Liver (tissue), 8 donors: ENCODE measurements at regions not wholly inside any gene's neighbourhood (a gene's known extent, or its start where the extent isn't known, plus 50 kb on each side); places are given as distances from the start of the nearest gene placed in this dataset.

Source experiments
- DNase-seq: peaks from one replicate; pipeline ENCODE4 v3.0.0-alpha.2; 2017; ENCODE audit warnings: low spot score
- H3K27ac ChIP-seq, 2 donors: one replicate each; pipeline ENCODE4 v1.7.0; 2013; ENCODE audit warnings: inconsistent platforms in 2 of 2, low read length in 2 of 2, control low read depth in 1 of 2, low read depth in 1 of 2, mild to moderate bottlenecking in 1 of 2
- H3K27me3 ChIP-seq, 4 donors: one replicate each; pipeline versions ENCODE4 v1.6.1 to v1.7.0; 2013; ENCODE audit warnings: low read length in 3 of 4, inconsistent platforms in 1 of 4, mild to moderate bottlenecking in 1 of 4, moderate library complexity in 1 of 4; ENCODE audit not compliant: control insufficient read depth in 4 of 4, insufficient read depth in 4 of 4
- H3K36me3 ChIP-seq, 4 donors: one replicate each; pipeline versions ENCODE4 v1.6.1 to v1.7.0; 2013; ENCODE audit warnings: low read length in 3 of 4, mild to moderate bottlenecking in 3 of 4, low read depth in 1 of 4, moderate library complexity in 1 of 4; ENCODE audit not compliant: control insufficient read depth in 4 of 4, insufficient read depth in 3 of 4
- H3K4me1 ChIP-seq, 4 donors: one replicate each; pipeline versions ENCODE4 v1.6.1 to v1.7.0; 2013; ENCODE audit warnings: low read length in 3 of 4, mild to moderate bottlenecking in 3 of 4, moderate library complexity in 1 of 4; ENCODE audit not compliant: control insufficient read depth in 4 of 4, insufficient read depth in 4 of 4
- H3K4me3 ChIP-seq, 3 donors: one replicate each; pipeline versions ENCODE4 v1.6.1 to v1.7.0; 2013; ENCODE audit warnings: low read length in 3 of 3, control low read depth in 1 of 3, low read depth in 1 of 3, mild to moderate bottlenecking in 1 of 3
- H3K9ac ChIP-seq, 2 donors: one replicate each; pipeline ENCODE4 v1.7.0; 2013; ENCODE audit warnings: low read length in 2 of 2, mild to moderate bottlenecking in 2 of 2, moderate library complexity in 2 of 2, control low read depth in 1 of 2, low read depth in 1 of 2
- H3K9me3 ChIP-seq, 4 donors: one replicate each; pipeline versions ENCODE4 v1.6.1 to v1.7.0; 2013; ENCODE audit warnings: low read length in 3 of 4; ENCODE audit not compliant: control insufficient read depth in 4 of 4
- EGR1 ChIP-seq, 2 donors: IDR thresholded peaks; 2 replicates each; pipeline ENCODE4 v1.6.1; 2016 to 2018; ENCODE audit warnings: antibody characterized with exemption in 2 of 2, low read depth in 2 of 2
- GABPA ChIP-seq, 2 donors: IDR thresholded peaks in 1 of 2; conservative IDR thresholded peaks in 1 of 2; 2 replicates each; pipeline ENCODE4 v1.6.1; 2016; ENCODE audit warnings: antibody characterized with exemption in 2 of 2, mild to moderate bottlenecking in 1 of 2, moderate library complexity in 1 of 2
- HNF4A ChIP-seq, 2 donors: conservative IDR thresholded peaks; 2 replicates each; pipeline ENCODE4 v1.6.1; 2016; ENCODE audit warnings: antibody characterized with exemption in 2 of 2, mild to moderate bottlenecking in 2 of 2
- HNF4G ChIP-seq: IDR thresholded peaks from 2 replicates; pipeline ENCODE4 v1.6.1; 2016; ENCODE audit warnings: antibody characterized with exemption
- SP1 ChIP-seq: IDR thresholded peaks from 2 replicates; pipeline ENCODE4 v1.6.1; 2018; ENCODE audit warnings: antibody characterized with exemption, mild to moderate bottlenecking
- TAF1 ChIP-seq: conservative IDR thresholded peaks from 2 replicates; pipeline ENCODE4 v1.6.1; 2016; ENCODE audit warnings: antibody characterized with exemption, mild to moderate bottlenecking
- YY1 ChIP-seq: IDR thresholded peaks from 2 replicates; pipeline ENCODE4 v1.6.1; 2016; ENCODE audit warnings: antibody characterized with exemption, mild to moderate bottlenecking
- WGBS: extraction: QIAGEN DNeasy Blood & Tissue Kit; methylation state at CpG from one replicate; pipeline ENCODE4 v1.1.7; 2013; 5-methylcytosine and 5-hydroxymethylcytosine counted together
- TF ChIP-seq, protein P1 (sequence below): IDR thresholded peaks from 2 replicates; pipeline ENCODE4 v1.6.1; 2016; ENCODE audit warnings: antibody characterized with exemption
- TF ChIP-seq, protein P2 (sequence below): IDR thresholded peaks from 2 replicates; pipeline ENCODE4 v1.6.1; 2016; ENCODE audit warnings: antibody characterized with exemption, mild to moderate bottlenecking
- TF ChIP-seq, protein P3 (sequence below): fragments of 150-350 bp; IDR thresholded peaks from 2 replicates; pipeline ENCODE4 v1.5.1; 2017; ENCODE audit warnings: improper control_type of control experiment, low read depth, low read length; ENCODE audit not compliant: missing input control
- TF ChIP-seq, protein P4 (sequence below): IDR thresholded peaks from 2 replicates; pipeline ENCODE4 v1.6.1; 2016; ENCODE audit warnings: antibody characterized with exemption
- donor health status: healthy.
- donor health status: healthy.
- donor health status: healthy.
- donor health status: healthy.
- donor health status: healthy.

DNA sequence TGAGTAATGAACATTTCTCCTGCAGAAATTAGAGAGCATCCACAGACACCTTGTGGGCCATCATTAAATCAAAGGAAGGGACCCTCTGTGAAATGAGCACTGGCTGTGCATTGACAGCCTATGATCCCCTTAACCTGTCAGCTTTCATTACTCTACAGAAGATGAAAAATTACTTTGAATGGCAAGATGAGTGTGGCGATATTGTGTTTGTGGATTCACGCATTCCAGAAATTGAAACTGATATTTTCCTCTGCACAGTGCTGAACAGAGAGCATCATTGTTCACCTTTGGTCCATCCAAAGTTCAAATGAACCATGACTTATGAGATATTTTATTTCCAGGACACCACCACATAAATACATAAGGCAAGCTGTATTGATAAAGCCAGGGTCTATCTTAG lies 374.8 kb upstream of the ANXA10 start:
- H3K9ac ChIP-seq = no peak overlapping the region
- no peaks in the 10 kb centered on the region for H3K9me3 ChIP-seq
- H3K36me3 ChIP-seq = no peaks in the 10 kb centered on the region
- no peaks in the 10 kb centered on the region for H3K27me3 ChIP-seq
- TF ChIP-seq, protein P1, sequence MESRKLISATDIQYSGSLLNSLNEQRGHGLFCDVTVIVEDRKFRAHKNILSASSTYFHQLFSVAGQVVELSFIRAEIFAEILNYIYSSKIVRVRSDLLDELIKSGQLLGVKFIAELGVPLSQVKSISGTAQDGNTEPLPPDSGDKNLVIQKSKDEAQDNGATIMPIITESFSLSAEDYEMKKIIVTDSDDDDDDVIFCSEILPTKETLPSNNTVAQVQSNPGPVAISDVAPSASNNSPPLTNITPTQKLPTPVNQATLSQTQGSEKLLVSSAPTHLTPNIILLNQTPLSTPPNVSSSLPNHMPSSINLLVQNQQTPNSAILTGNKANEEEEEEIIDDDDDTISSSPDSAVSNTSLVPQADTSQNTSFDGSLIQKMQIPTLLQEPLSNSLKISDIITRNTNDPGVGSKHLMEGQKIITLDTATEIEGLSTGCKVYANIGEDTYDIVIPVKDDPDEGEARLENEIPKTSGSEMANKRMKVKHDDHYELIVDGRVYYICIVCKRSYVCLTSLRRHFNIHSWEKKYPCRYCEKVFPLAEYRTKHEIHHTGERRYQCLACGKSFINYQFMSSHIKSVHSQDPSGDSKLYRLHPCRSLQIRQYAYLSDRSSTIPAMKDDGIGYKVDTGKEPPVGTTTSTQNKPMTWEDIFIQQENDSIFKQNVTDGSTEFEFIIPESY = no peak
- TF ChIP-seq GABPA (IDR thresholded peaks at IDR 0.05 in 1 of 2, conservative IDR thresholded peaks at IDR 0.05 in 1 of 2) = no peak
- TF ChIP-seq HNF4A (conservative IDR thresholded peaks at IDR 0.05) = no peak
- TF ChIP-seq, protein P2, sequence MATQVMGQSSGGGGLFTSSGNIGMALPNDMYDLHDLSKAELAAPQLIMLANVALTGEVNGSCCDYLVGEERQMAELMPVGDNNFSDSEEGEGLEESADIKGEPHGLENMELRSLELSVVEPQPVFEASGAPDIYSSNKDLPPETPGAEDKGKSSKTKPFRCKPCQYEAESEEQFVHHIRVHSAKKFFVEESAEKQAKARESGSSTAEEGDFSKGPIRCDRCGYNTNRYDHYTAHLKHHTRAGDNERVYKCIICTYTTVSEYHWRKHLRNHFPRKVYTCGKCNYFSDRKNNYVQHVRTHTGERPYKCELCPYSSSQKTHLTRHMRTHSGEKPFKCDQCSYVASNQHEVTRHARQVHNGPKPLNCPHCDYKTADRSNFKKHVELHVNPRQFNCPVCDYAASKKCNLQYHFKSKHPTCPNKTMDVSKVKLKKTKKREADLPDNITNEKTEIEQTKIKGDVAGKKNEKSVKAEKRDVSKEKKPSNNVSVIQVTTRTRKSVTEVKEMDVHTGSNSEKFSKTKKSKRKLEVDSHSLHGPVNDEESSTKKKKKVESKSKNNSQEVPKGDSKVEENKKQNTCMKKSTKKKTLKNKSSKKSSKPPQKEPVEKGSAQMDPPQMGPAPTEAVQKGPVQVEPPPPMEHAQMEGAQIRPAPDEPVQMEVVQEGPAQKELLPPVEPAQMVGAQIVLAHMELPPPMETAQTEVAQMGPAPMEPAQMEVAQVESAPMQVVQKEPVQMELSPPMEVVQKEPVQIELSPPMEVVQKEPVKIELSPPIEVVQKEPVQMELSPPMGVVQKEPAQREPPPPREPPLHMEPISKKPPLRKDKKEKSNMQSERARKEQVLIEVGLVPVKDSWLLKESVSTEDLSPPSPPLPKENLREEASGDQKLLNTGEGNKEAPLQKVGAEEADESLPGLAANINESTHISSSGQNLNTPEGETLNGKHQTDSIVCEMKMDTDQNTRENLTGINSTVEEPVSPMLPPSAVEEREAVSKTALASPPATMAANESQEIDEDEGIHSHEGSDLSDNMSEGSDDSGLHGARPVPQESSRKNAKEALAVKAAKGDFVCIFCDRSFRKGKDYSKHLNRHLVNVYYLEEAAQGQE = no peak
- H3K27ac ChIP-seq = no peak overlapping the region
- no peaks in the 10 kb centered on the region for H3K4me1 ChIP-seq
- 93% methylated on average over 2 of the region's 2 CpGs for WGBS
- no peak overlapping the region for H3K4me3 ChIP-seq
- DNase-seq = no peak

DNA sequence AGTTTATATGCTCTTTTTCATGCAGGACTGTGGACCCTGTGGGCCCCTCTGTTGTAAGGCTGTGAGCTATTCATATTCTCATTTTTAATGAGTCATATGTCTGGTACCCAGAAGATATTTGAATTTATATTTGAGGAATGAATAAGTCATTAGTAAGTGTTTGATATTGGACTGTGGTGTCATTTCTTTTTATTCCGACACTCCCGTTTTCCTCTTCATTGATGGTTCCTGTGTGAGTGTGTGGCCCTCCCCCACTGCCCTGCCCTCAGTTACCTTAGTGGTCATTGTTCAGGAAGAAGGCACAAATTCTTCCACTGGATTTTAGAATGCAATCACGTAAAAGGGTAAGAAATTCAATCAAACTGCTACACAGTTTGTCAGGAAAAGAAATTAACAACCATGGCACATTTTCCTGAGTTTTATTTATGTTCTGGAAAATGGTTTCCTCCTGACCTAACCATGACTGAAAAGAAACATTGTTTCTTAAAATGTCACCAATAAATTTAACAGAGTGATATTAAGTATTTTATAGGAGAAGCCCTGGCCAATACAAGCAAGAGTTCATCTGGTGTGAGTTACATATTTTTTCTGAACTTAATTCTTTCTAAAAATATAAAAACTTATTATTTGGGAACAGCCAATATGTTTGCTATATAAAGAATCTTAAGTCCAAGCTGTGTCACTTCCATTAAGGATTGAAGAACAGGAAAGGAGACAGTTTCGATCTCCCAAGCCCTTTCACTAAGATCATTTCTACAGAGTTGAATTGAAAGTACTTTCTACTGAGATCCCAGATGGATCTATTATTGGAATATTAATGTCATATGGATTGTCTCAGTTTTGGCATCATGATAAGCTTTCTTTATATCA lies 370.5 kb upstream of the ANXA10 start:
- WGBS = 69% methylated on average over 4 of the region's 4 CpGs
- no peak overlapping the region for H3K4me3 ChIP-seq
- H3K9ac ChIP-seq = no peak overlapping the region
- no peaks in the 10 kb centered on the region for H3K27me3 ChIP-seq
- no peaks in the 10 kb centered on the region for H3K4me1 ChIP-seq
- no peaks in the 10 kb centered on the region for H3K9me3 ChIP-seq
- no peak for TF ChIP-seq HNF4A (conservative IDR thresholded peaks at IDR 0.05)
- TF ChIP-seq YY1 = no peak
- TF ChIP-seq, protein P3, sequence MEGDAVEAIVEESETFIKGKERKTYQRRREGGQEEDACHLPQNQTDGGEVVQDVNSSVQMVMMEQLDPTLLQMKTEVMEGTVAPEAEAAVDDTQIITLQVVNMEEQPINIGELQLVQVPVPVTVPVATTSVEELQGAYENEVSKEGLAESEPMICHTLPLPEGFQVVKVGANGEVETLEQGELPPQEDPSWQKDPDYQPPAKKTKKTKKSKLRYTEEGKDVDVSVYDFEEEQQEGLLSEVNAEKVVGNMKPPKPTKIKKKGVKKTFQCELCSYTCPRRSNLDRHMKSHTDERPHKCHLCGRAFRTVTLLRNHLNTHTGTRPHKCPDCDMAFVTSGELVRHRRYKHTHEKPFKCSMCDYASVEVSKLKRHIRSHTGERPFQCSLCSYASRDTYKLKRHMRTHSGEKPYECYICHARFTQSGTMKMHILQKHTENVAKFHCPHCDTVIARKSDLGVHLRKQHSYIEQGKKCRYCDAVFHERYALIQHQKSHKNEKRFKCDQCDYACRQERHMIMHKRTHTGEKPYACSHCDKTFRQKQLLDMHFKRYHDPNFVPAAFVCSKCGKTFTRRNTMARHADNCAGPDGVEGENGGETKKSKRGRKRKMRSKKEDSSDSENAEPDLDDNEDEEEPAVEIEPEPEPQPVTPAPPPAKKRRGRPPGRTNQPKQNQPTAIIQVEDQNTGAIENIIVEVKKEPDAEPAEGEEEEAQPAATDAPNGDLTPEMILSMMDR = no peak
- TF ChIP-seq, protein P4, sequence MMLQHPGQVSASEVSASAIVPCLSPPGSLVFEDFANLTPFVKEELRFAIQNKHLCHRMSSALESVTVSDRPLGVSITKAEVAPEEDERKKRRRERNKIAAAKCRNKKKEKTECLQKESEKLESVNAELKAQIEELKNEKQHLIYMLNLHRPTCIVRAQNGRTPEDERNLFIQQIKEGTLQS = no peak
- TF ChIP-seq EGR1 (IDR thresholded peaks at IDR 0.05; ENCODE audit: low read depth in 2 of 2) = no peak
- no peak for TF ChIP-seq HNF4G
- TF ChIP-seq SP1 = no peak
- TF ChIP-seq TAF1 = no peak
- no peak for DNase-seq
- no peaks in the 10 kb centered on the region for H3K36me3 ChIP-seq
- H3K27ac ChIP-seq = no peak overlapping the region
